COR-L47 (cell line): ENCODE measurements at regions not wholly inside any gene's neighbourhood (a gene's known extent, or its start where the extent isn't known, plus 50 kb on each side); places are given as distances from the start of the nearest gene placed in this dataset.
A peak's percentile ranks its signal among the peaks of the same experiment; 100 is the strongest.
"Not testable (repeated sequence)": the region's sequence is repeated elsewhere in the genome, so short reads cannot be mapped to it uniquely, and the experiment has no call there.

Experiments used
- DNase-seq: peaks from one replicate; lab custom pipeline; 2025; lab: John Stamatoyannopoulos, UW

DNA sequence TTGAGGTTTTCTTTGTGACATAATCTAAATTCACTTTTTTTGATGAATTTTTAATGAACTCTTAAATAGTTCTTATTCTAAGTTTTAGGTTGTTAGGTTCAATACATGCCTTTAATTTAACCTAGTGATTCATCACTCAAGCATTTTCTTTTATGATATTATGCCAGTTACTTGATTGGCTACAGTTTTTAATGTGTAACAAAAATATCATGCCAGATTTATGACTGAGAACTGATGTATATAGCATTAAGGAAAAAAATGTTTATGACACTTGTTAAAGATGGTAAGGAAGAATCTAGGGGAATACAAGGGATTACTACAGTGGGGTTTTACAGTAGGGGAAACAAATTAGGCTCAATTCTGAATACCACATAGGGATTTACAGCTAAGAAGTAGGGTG, 103.1 kb downstream of the VGLL3 start:
- DNase-seq = no peak

DNA sequence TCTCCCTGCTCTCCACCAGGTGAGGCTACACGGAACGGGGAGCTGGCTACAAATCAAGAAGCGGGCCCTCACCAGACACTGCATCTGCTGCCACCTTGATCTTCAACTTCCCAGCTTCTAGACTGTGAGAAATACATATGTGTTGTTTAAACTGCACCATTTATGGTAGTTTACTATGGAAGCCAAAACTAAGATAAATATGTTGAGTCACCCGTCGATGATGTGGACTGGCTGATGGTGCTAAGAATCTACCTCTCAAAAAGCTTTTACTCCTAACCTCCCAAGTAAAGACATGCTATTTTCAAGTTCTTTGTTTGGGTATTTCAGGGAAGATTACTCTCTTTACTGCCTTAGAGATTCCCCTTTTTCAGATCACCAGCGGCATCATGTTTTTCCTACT, 110.9 kb downstream of the VGLL3 start:
- no peak for DNase-seq

GRCh38 chr3:86876504-86877181, 114.3 kb downstream of the VGLL3 start:
- peak; percentile 70 for DNase-seq

DNA sequence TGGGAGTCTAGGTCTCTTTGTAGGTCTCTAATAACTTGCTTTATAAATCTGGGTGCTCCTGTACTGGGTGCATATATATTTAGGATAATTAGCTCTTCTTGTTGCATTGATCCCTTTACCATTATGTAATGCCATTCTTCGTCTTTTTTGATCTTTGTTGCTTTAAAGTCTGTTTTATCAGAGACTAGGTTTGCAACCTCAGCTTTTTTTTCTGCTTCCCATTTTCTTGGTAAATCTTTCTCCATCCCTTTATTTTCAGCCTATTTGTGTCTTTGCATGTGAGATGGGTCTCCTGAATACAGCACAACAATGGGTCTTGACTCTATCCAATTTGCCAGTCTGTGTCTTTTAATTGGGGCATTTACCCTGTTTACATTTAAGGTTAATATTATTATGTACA, 116.2 kb downstream of the VGLL3 start:
- DNase-seq = not testable (repeated sequence)

- no peak for DNase-seq
These were observed 121.4 kb downstream of the VGLL3 start for GRCh38 chr3:86869566-86869965.

DNA sequence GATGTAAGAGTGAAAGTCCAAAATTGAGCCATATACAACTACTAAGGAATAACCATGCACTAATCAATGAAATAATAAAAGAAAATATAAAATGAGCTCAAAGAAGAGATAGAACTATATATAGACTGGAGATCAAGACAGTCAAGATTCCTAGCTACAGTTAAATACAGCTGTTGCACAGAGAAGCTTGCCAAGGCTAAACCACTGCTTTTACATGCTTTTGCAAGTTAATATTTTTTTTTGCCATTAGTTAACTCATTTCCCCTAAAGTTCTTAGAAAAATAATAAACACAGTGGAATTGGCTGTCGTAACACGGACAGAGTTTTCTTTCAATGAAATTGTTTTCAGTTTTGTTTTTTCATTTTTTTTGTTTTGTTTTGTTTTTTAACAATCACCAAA, 123.0 kb downstream of the VGLL3 start:
- DNase-seq = no peak

GRCh38 chr3:86865506-86865905, 125.4 kb downstream of the VGLL3 start:
- no peak for DNase-seq

GRCh38 chr3:86856711-86857110, 134.2 kb downstream of the VGLL3 start:
- no peak for DNase-seq

DNA sequence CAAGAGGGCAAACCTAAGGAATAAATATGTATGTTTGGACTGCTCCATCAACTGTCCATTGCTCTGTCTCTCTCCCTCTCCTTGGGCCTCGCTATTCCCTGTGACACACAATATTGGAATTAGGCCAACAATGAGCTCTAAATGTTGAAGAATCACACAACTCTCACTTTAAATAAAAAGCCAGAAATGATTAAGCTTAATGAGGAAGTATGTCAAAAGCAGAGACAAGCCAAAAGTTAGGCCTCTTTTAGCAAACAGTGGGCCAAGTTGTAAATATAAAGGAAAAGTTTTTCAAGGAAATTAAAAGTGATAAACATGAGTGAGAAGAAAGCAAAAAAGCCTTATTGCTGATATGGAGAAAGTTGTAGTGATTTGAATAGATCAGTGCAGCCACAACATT, 141.0 kb downstream of the VGLL3 start:
- no peak for DNase-seq

GRCh38 chr3:86845726-86846125, 145.2 kb downstream of the VGLL3 start:
- no peak for DNase-seq

- DNase-seq = no peak
These were observed 152.0 kb downstream of the VGLL3 start for GRCh38 chr3:86838927-86839326.

- no peak for DNase-seq
These were observed 153.1 kb downstream of the VGLL3 start for GRCh38 chr3:86837871-86838270.

DNA sequence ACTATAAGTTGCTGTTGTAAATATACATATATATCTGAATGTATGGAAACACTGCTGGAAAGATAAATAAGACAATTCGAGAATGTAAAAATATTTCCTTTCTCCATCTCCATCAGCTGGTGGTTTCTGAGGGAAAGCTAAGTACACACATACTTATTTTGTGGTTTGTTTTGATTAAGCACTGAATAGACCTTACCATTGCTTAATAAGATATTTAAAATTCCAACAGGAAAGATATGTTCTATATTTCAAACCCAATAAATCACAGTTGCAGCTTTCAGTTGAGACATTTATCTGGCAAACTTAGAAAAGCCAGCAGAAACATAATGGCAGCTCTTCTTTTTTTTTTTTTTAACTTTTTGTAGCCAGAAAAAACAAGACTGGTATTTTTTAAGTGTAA, 160.4 kb downstream of the VGLL3 start:
- DNase-seq = no peak

GRCh38 chr3:86828751-86829150, 162.2 kb downstream of the VGLL3 start:
- DNase-seq = no peak

DNA sequence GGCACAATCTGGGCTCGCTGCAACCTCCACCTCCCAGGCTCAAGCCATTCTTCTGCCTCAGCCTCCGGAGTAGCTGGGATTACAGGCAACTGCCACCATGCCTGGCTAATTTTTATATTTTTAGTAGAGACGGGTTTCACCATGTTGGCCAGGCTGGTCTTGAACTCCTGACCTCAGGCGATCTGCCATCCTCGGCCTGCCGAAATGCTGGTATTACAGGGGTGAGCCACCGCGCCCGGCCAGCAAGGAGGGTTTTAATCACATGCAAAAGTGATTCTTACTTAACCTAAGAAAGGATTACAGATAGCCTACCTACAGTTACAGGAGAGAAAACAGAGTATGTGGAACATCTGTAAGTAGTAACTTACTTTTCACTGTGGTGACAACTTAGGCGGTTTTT, 163.4 kb downstream of the VGLL3 start:
- DNase-seq = not testable (repeated sequence)

- DNase-seq = no peak
These were observed 164.7 kb downstream of the VGLL3 start for GRCh38 chr3:86826292-86826691.

- no peak for DNase-seq
These were observed 175.1 kb downstream of the VGLL3 start for GRCh38 chr3:86815880-86816279.

- no peak for DNase-seq
These were observed 175.9 kb downstream of the VGLL3 start for GRCh38 chr3:86814918-86815655.

GRCh38 chr3:86814321-86814720, 176.6 kb downstream of the VGLL3 start:
- DNase-seq = no peak

GRCh38 chr3:86801921-86802320, 189.0 kb downstream of the VGLL3 start:
- DNase-seq = no peak

- DNase-seq = no peak
These were observed 189.9 kb downstream of the VGLL3 start for GRCh38 chr3:86801066-86801465.

- no peak for DNase-seq
These were observed 190.8 kb downstream of the VGLL3 start for GRCh38 chr3:86800116-86800515.

DNA sequence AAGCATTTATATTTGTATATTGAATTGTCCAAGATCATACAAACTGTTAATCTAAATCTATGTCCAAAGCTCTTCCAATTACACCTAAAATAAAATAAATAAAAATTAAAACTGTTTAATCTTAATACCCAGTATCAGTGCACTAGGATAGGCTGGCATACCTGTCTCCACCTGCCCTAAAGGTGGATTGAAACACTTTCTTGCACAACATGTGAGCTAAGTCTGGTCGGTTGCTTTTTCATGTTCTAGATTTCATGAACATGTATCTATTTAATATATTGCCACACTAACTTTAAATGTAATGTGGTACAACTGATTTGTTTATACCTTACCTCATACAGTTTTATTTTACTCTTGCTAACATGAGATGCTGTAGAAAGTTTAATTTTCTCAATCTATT, 193.0 kb downstream of the VGLL3 start:
- no peak for DNase-seq
